T-helper 17 cell (primary cell): ENCODE measurements at regions not wholly inside any gene's neighbourhood (a gene's known extent, or its start where the extent isn't known, plus 50 kb on each side); places are given as distances from the start of the nearest gene placed in this dataset.

Experiments used
- ATAC-seq: fragments of 150-1000 bp; cut with Tn5 transposase; 2 replicates; pipeline ENCODE4 v1.10.0; 2021; ENCODE audit warnings: mild to moderate bottlenecking, moderate library complexity
- DNase-seq, 3 donors: peaks; one replicate each; pipeline versions ENCODE4 v3.0.0 to v3.0.0-alpha.2; 2020 to 2021
- H3K9me3 ChIP-seq: one replicate; pipeline ENCODE4 v1.7.0; 2013; ENCODE audit warnings: low read length, mild to moderate bottlenecking; ENCODE audit not compliant: control insufficient read depth, poor library complexity, severe bottlenecking
- H3K27ac Mint-ChIP-seq: one replicate; pipeline ENCODE4 v1.8.0; 2022; ENCODE audit warnings: mild to moderate bottlenecking, moderate library complexity, mixed read lengths
- H3K27me3 Mint-ChIP-seq: one replicate; pipeline ENCODE4 v1.8.0; 2022; ENCODE audit warnings: mixed read lengths
- H3K36me3 Mint-ChIP-seq: one replicate; pipeline ENCODE4 v1.8.0; 2022; ENCODE audit warnings: low read depth, mixed read lengths
- H3K4me1 Mint-ChIP-seq: one replicate; pipeline ENCODE4 v1.8.0; 2022; ENCODE audit warnings: mild to moderate bottlenecking, mixed read lengths
- H3K4me3 Mint-ChIP-seq: one replicate; pipeline ENCODE4 v1.8.0; 2022; ENCODE audit warnings: mild to moderate bottlenecking, moderate library complexity, mixed read lengths

DNA sequence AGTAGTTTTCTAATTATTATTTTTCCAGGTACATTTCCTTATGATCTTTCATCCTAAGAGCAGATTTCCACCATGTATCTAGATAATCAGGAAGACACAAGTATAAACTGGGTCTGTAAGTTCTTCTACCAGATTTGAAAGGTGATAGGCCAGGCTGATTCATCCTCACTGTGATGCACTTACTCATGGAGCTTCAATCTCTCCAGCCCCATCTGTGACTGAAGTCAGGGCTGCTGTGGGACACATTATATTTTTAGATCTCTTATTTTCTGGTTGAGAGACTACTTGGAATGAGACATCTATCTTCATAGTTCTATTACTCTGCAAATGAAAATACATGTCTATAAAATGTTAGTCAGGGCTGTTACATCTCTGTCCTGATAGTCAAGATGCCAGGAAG is 85.5 kb upstream of the SLC25A13 start:
- Mint-ChIP-seq H3K27ac (no peak overlapping the region), H3K36me3 (no peaks in the 10 kb centered on the region), H3K4me1 (no peaks in the 10 kb centered on the region)

DNA sequence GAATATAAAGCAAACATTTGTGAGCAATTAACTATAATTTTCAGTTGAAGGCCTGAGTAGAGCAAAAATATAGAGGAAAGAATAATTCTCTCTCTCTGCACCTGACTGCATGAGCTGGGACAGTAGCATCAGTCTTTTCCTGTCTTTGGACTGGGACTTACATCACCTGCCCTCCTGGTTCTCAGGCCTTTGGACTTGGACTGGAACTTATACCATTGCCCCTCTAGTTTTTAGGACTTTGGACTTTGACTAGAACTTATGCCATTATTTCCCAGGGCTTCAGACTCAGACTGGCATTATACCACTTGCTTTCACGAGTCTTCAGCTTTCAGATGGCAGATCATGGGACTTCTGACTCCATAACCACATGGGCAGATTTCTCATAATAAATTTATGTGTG is 81.0 kb upstream of the SLC25A13 start:
- H3K9me3 ChIP-seq, result no peaks in the 10 kb centered on the region
- ATAC-seq (no peak), DNase-seq (no peak)
- Mint-ChIP-seq H3K36me3 (no peaks in the 10 kb centered on the region), H3K4me3 (no peak overlapping the region), H3K27me3 (peaks cover 38% of the 10 kb centered on the region), H3K4me1 (no peaks in the 10 kb centered on the region), H3K27ac (no peak overlapping the region)

More for the DNA sequence above, 85.5 kb upstream of the SLC25A13 start:
- Mint-ChIP-seq H3K4me3 (no peak overlapping the region), H3K27me3 (peaks cover 38% of the 10 kb centered on the region)
- ATAC-seq, result no peak
- H3K9me3 ChIP-seq, result no peaks in the 10 kb centered on the region
- DNase-seq, result no peak

DNA sequence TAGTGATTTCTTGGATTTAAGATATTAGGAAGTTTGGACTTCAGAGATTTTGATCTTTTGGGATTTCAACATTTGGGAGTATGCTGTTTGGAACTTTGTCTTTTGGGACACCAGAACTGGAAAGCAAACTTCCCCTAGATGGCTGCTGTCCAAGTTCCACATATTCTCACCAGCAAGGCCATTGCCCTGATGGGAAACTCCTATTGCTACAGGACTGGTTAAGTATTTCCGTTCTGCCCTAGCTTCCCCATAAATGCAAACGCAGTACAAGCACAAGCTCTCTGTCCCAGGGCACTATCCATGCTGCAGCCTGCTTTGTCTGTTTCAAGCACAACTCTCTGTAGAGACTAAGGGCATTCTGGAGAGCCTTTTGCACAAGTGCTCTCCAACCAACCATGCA is 79.3 kb upstream of the SLC25A13 start:
- Mint-ChIP-seq H3K27me3 (peaks cover 32% of the 10 kb centered on the region), H3K27ac (no peak overlapping the region), H3K36me3 (no peaks in the 10 kb centered on the region)

DNA sequence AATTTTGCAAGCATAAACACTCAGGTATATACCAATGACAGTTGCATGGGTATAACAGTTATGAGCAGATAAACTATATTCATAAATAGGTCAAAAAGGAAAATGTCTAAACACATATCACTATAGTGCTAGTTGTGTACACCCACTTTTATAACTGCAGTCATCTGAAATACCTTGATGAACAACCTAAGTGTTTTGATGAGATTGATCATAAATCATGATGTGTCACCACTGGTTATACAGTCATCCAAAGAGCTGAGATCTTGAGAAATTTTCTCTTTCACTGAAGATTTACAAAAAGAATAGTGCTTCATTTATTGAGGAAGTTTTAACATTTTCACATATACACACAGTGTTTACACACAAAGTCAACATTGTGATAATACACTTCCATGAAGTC is 78.6 kb upstream of the SLC25A13 start:
- H3K27ac Mint-ChIP-seq, result no peak overlapping the region
- H3K36me3 Mint-ChIP-seq, result no peaks in the 10 kb centered on the region
- no peaks in the 10 kb centered on the region for H3K4me1 Mint-ChIP-seq
- DNase-seq, result no peak
- no peaks in the 10 kb centered on the region for H3K9me3 ChIP-seq
- no peak for ATAC-seq
- peaks cover 32% of the 10 kb centered on the region for H3K27me3 Mint-ChIP-seq
- no peak overlapping the region for H3K4me3 Mint-ChIP-seq

More for the DNA sequence above, 79.3 kb upstream of the SLC25A13 start:
- no peaks in the 10 kb centered on the region for H3K9me3 ChIP-seq
- DNase-seq (no peak), ATAC-seq (no peak)
- Mint-ChIP-seq H3K4me3 (no peak overlapping the region), H3K4me1 (no peaks in the 10 kb centered on the region)

DNA sequence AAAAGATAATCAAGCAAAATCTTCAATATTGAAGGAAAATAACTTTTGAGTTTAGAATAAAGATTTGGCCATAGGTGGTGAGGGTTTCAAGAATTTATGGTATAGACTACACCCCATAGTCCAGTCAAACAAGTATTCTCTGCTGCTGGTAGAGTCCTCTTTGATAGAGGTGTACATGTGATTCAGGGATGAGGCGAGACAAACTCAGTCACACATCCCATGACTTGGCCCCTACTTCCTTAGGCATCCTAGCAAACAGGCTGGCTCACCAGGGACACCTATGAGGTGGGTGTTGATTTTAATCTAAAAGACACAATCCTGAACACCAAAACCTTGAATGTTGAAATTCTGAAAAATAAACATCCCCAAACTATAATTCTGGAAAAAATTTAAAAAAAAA is 78.1 kb upstream of the SLC25A13 start:
- no peaks in the 10 kb centered on the region for H3K9me3 ChIP-seq
- no peak overlapping the region for H3K27ac Mint-ChIP-seq

DNA sequence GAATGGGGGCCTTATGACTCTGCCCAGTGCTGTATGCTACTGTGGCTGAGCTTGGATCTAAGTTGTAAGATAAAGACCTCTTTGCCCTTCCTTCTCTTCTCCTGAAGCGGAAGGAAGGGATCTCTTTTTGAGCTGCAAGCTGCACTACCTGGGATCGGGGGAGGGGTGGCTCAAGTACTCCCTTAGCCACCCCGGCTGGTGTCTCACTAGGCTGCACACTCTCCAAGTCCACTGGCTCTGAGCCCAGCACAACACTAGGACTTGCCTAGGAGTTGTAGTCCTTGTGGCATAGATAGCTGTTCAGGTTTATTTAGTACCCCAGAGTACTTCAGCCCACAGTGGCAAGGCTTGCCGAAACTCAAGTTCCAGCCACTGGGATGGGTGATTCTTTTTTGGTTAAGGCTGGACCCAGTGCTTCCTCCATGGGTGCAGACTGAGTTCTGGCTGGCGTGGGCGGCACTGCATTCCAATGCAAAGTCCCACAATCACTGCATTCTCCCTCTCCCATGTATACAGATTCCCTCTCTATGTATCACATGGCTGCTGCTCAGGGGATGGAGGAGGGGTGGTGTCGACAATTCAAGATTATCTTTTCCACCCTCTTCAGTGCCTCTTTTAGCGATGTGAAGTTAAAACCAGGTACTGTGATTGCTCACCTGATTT is 76.2 kb upstream of the SLC25A13 start:
- ATAC-seq, result no peak
- Mint-ChIP-seq H3K4me1 (no peaks in the 10 kb centered on the region), H3K4me3 (no peak overlapping the region), H3K27ac (no peak overlapping the region), H3K36me3 (no peaks in the 10 kb centered on the region), H3K27me3 (peaks cover 19% of the 10 kb centered on the region)
- H3K9me3 ChIP-seq, result no peaks in the 10 kb centered on the region
- DNase-seq, result no peak

More for the DNA sequence above, 78.1 kb upstream of the SLC25A13 start:
- Mint-ChIP-seq H3K27me3 (peaks cover 29% of the 10 kb centered on the region), H3K36me3 (no peaks in the 10 kb centered on the region), H3K4me3 (no peak overlapping the region), H3K4me1 (no peaks in the 10 kb centered on the region)
- DNase-seq (no peak), ATAC-seq (no peak)

DNA sequence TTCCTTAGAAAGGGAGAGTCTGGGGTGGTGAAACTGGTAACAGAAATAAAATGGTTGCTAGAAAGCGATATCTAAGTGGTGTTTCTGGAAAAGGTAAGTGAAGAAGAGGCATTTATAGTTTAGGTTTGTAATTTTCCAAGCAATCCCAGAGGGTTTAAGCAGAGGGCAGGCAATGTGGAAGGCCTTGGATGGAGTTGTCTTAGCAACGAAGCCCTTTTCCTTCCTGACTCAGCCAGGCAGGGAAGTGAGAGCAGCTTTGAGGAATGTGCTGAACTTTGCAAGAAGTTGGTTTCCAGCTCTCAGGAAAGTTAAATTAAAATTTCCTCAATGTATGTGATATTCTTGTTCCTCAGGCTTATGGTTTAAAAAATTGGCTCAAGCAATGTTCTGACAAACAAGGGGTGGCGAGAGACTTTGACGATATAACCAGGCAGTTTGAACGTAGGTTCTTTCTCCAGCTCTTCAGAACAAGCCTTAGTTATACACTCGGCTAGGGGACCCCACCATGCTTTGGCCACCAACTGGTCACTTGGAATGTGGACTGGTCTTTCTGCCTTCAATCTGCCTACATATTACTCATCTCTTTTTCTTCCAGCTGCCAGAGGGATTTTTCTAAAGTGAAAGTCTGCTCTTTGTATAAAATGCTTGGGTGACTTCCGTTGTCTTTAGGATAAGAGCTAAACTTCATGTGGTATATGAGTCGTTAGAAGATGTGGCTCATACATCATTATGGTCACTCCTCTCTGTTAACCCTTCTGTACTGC is 66.9 kb upstream of the SLC25A13 start:
- Mint-ChIP-seq H3K36me3 (no peaks in the 10 kb centered on the region), H3K4me1 (peaks cover 5% of the 10 kb centered on the region), H3K4me3 (no peak overlapping the region), H3K27ac (no peak overlapping the region), H3K27me3 (peaks cover 8% of the 10 kb centered on the region)
- no peaks in the 10 kb centered on the region for H3K9me3 ChIP-seq
- no peak for ATAC-seq
- no peak for DNase-seq

DNA sequence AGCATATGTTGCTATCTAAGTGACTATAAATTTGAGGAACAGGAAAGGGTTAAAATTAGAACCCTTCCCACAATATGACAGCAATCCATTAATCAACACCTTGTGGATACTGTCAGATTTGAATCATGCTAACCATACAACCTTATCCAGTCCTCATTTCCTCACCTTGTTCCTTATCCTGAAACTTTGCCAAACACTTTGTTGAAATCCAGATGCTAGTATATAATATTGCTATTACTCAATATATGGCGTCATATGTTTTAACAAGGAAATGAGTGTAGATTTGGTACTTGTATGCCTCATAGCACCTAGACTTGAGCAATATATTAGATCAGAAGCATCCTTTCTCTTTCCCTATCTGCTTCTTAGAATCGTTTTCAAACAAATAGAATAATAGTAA is 66.3 kb upstream of the SLC25A13 start:
- H3K27ac Mint-ChIP-seq, result no peak overlapping the region
- peaks cover 5% of the 10 kb centered on the region for H3K4me1 Mint-ChIP-seq
- no peaks in the 10 kb centered on the region for H3K36me3 Mint-ChIP-seq
- no peak for DNase-seq
- ATAC-seq, result no peak
- peaks cover 8% of the 10 kb centered on the region for H3K27me3 Mint-ChIP-seq
- no peaks in the 10 kb centered on the region for H3K9me3 ChIP-seq
- H3K4me3 Mint-ChIP-seq, result no peak overlapping the region

DNA sequence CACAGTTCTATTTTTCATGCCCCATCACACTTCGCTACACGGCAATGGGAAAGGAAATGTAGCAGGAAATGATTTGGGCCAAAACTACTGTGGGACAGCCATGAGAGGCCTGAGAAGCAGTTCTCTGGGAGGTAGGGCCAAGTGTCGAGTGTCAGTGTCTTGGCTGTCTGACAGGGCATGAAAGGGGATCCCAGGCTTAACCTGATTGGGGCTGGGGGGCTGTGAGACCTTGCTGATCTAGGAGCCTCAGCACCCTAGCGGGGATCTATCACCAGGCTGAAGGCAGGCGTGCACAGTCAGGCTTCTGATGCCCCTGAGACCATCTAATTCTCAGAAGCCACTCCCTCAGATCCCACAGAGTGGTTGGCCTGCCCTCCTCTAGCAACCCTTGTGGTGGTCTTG is 58.2 kb upstream of the SLC25A13 start:
- peaks cover 37% of the 10 kb centered on the region for H3K27me3 Mint-ChIP-seq
- ATAC-seq (no peak), DNase-seq (no peak)
- H3K4me3 Mint-ChIP-seq, result no peak overlapping the region
- peaks cover 2% of the 10 kb centered on the region for H3K4me1 Mint-ChIP-seq
- no peaks in the 10 kb centered on the region for H3K36me3 Mint-ChIP-seq
- H3K27ac Mint-ChIP-seq, result no peak overlapping the region
- H3K9me3 ChIP-seq, result peaks cover 3% of the 10 kb centered on the region

DNA sequence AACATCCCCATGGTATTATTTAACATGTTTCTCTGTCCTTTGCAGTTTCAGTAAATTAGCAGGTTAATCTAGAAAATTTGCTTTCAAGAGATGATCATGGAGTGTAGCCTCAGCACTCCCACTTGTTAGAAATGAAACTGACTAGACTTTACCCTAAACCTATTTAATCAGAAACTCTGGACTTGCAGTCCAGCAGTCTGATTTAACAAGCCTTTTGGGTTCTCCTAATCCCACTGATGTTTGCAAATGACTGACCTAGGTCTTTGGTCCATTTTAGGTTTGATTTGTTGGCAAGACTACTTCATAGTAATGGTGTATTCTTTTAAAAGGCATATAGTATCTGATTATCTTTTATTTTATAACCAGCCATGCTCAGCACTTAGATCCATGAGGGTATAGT is 55.5 kb upstream of the SLC25A13 start:
- H3K27ac Mint-ChIP-seq, result no peak overlapping the region
- no peak for DNase-seq

More for the DNA sequence above, 55.5 kb upstream of the SLC25A13 start:
- no peak overlapping the region for H3K4me3 Mint-ChIP-seq
- H3K4me1 Mint-ChIP-seq, result no peaks in the 10 kb centered on the region
- H3K27me3 Mint-ChIP-seq, result peaks cover 30% of the 10 kb centered on the region
- no peaks in the 10 kb centered on the region for H3K36me3 Mint-ChIP-seq
- peaks cover 3% of the 10 kb centered on the region for H3K9me3 ChIP-seq
- ATAC-seq, result no peak
